ENCODE measurements at regions not wholly inside any gene's neighbourhood (a gene's known extent, or its start where the extent isn't known, plus 50 kb on each side); places are given as distances from the start of the nearest gene placed in this dataset.

GRCh38 chr2:129492548-129492947 lies 486.9 kb upstream of the RAB6C start:
- no peaks in the 10 kb centered on the region for H3K4me1 Mint-ChIP-seq (ENCODE audit: low read depth, unreplicated experiment)
- TF ChIP-seq CTCF (IDR thresholded peaks at IDR 0.05; ENCODE audit: insufficient read depth in 1 of 2, low read depth in 1 of 2, low read length in 1 of 2, severe bottlenecking in 1 of 2, unreplicated experiment in 1 of 2) = no peak
- no peak for DNase-seq
- no peak overlapping the region for H3K27ac Mint-ChIP-seq (ENCODE audit: unreplicated experiment)
- H3K9me3 ChIP-seq = no peaks in the 10 kb centered on the region
- no peak overlapping the region for H3K4me3 Mint-ChIP-seq (ENCODE audit: unreplicated experiment)
- no TSS peak for BruUV-seq (replicated peaks)
- H3K27me3 ChIP-seq (replicated peaks; ENCODE audit: control insufficient read depth, insufficient read depth, low read length) = no peaks in the 10 kb centered on the region; the same call in none of the 2 replicates
- H3K4me3 ChIP-seq (ENCODE audit: low read depth, low read length) = no peak overlapping the region
- H3K4me1 ChIP-seq = no peaks in the 10 kb centered on the region
- CTCF ChIA-PET = no interaction called here
- H3K9me3 Mint-ChIP-seq (ENCODE audit: unreplicated experiment) = no peaks in the 10 kb centered on the region
- peaks cover 20% of the 10 kb centered on the region for H3K27me3 Mint-ChIP-seq (ENCODE audit: insufficient read depth, unreplicated experiment)
- H3K36me3 ChIP-seq (ENCODE audit: control insufficient read depth, insufficient read depth, low read length) = no peaks in the 10 kb centered on the region
- intact Hi-C loops (cut with micrococcal nuclease; ENCODE audit: unreplicated experiment) = no loop called here
- no peaks in the 10 kb centered on the region for H3K36me3 Mint-ChIP-seq (ENCODE audit: insufficient read depth, unreplicated experiment)
- POLR2A ChIA-PET = no interaction called here

GRCh38 chr2:129499747-129500146 lies 479.7 kb upstream of the RAB6C start:
- H3K4me3 Mint-ChIP-seq (ENCODE audit: unreplicated experiment) = no peak overlapping the region
- no peak for TF ChIP-seq CTCF (IDR thresholded peaks at IDR 0.05; ENCODE audit: insufficient read depth in 1 of 2, low read depth in 1 of 2, low read length in 1 of 2, severe bottlenecking in 1 of 2, unreplicated experiment in 1 of 2)
- no peaks in the 10 kb centered on the region for H3K36me3 ChIP-seq (ENCODE audit: control insufficient read depth, insufficient read depth, low read length)
- no peaks in the 10 kb centered on the region for H3K9me3 ChIP-seq
- H3K4me3 ChIP-seq (ENCODE audit: low read depth, low read length) = no peak overlapping the region
- CTCF ChIA-PET = no interaction called here
- no peaks in the 10 kb centered on the region for H3K4me1 Mint-ChIP-seq (ENCODE audit: low read depth, unreplicated experiment)
- H3K27me3 ChIP-seq (replicated peaks; ENCODE audit: control insufficient read depth, insufficient read depth, low read length) = no peaks in the 10 kb centered on the region; the same call in 1 of the 2 replicates
- BruUV-seq (replicated peaks) = no TSS peak
- H3K27ac Mint-ChIP-seq (ENCODE audit: unreplicated experiment) = no peak overlapping the region
- intact Hi-C loops (cut with micrococcal nuclease; ENCODE audit: unreplicated experiment) = no loop called here
- H3K36me3 Mint-ChIP-seq (ENCODE audit: insufficient read depth, unreplicated experiment) = no peaks in the 10 kb centered on the region
- no peaks in the 10 kb centered on the region for H3K9me3 Mint-ChIP-seq (ENCODE audit: unreplicated experiment)
- H3K27me3 Mint-ChIP-seq (ENCODE audit: insufficient read depth, unreplicated experiment) = peaks cover 12% of the 10 kb centered on the region
- POLR2A ChIA-PET = no interaction called here
- H3K4me1 ChIP-seq = no peaks in the 10 kb centered on the region
- no peak for DNase-seq

GRCh38 chr2:129502781-129503180 lies 476.7 kb upstream of the RAB6C start:
- Mint-ChIP-seq H3K27ac (ENCODE audit: unreplicated experiment) (no peak overlapping the region), H3K4me1 (ENCODE audit: low read depth, unreplicated experiment) (no peaks in the 10 kb centered on the region)
- BruUV-seq (replicated peaks) = no TSS peak

More at GRCh38 chr2:129502781-129503180, 476.7 kb upstream of the RAB6C start:
- DNase-seq = no peak
- ChIA-PET CTCF (no interaction called here), POLR2A (no interaction called here)
- Mint-ChIP-seq H3K27me3 (ENCODE audit: insufficient read depth, unreplicated experiment) (peaks cover 6% of the 10 kb centered on the region), H3K4me3 (ENCODE audit: unreplicated experiment) (no peak overlapping the region), H3K36me3 (ENCODE audit: insufficient read depth, unreplicated experiment) (no peaks in the 10 kb centered on the region), H3K9me3 (ENCODE audit: unreplicated experiment) (no peaks in the 10 kb centered on the region)
- Histone ChIP-seq H3K4me1 (no peaks in the 10 kb centered on the region), H3K36me3 (ENCODE audit: control insufficient read depth, insufficient read depth, low read length) (no peaks in the 10 kb centered on the region), H3K4me3 (ENCODE audit: low read depth, low read length) (no peak overlapping the region), H3K27me3 (replicated peaks; ENCODE audit: control insufficient read depth, insufficient read depth, low read length) (no peaks in the 10 kb centered on the region), H3K9me3 (no peaks in the 10 kb centered on the region)
- intact Hi-C loops (cut with micrococcal nuclease; ENCODE audit: unreplicated experiment) = no loop called here
- no peak for TF ChIP-seq CTCF (IDR thresholded peaks at IDR 0.05; ENCODE audit: insufficient read depth in 1 of 2, low read depth in 1 of 2, low read length in 1 of 2, severe bottlenecking in 1 of 2, unreplicated experiment in 1 of 2)

Measured in Caco-2 (cell line).